CD4-positive, alpha-beta T cell (primary cell): ENCODE measurements at regions not wholly inside any gene's neighbourhood (a gene's known extent, or its start where the extent isn't known, plus 50 kb on each side); places are given as distances from the start of the nearest gene placed in this dataset.

Source experiments
- ATAC-seq: fragments of 200-7000 bp; cut with Tn5 transposase; one replicate; pipeline ENCODE4 v1.10.0; 2022; ENCODE audit warnings: mild to moderate bottlenecking; ENCODE audit not compliant: poor library complexity
- CTCF ChIA-PET: fragments of 350-600 bp; sonication (Branson Sonifier 250); formaldehyde crosslinking; loops from one replicate; lab custom pipeline; 2021; ENCODE audit warnings: antibody characterized with exemption, inconsistent platforms; lab: Charles Lee
- POLR2A ChIA-PET: fragments of 350-600 bp; sonication (Branson Sonifier 250); formaldehyde crosslinking; loops from one replicate; lab custom pipeline; 2021; ENCODE audit warnings: antibody characterized with exemption, inconsistent platforms; lab: Charles Lee
- DNase-seq, 14 experiments: peaks; one replicate each; pipeline ENCODE4 v3.0.0-alpha.2; 2013 to 2020; ENCODE audit warnings: mixed read lengths in 2 of 14
- H3K27ac ChIP-seq, 2 donors: one replicate each; pipeline versions ENCODE4 v1.5.1 to v1.7.0; 2013; ENCODE audit warnings: low read length in 2 of 2, low read depth in 1 of 2, mild to moderate bottlenecking in 1 of 2
- H3K27me3 ChIP-seq, 2 experiments: 1 replicate in 1 of 2; 2 replicates in 1 of 2; pipeline versions ENCODE4 v1.6.1 to v1.7.0; 2013; ENCODE audit warnings: low read length in 2 of 2, control low read depth in 1 of 2, mild to moderate bottlenecking in 1 of 2, moderate library complexity in 1 of 2; ENCODE audit not compliant: insufficient read depth in 2 of 2, control insufficient read depth in 1 of 2
- H3K36me3 ChIP-seq: one replicate; pipeline ENCODE4 v1.6.1; 2013; ENCODE audit warnings: low read length, control low read depth; ENCODE audit not compliant: insufficient read depth
- H3K4me1 ChIP-seq: one replicate; pipeline ENCODE4 v1.6.1; 2013; ENCODE audit warnings: low read length, control low read depth; ENCODE audit not compliant: insufficient read depth
- H3K4me3 ChIP-seq: one replicate; pipeline ENCODE4 v1.5.1; 2013; ENCODE audit warnings: mild to moderate bottlenecking, low read length, moderate library complexity
- H3K9me3 ChIP-seq, 2 experiments: 1 replicate in 1 of 2; 2 replicates in 1 of 2; pipeline versions ENCODE4 v1.6.1 to v1.7.0; 2013; ENCODE audit warnings: low read length in 2 of 2, mild to moderate bottlenecking in 2 of 2, control low read depth in 1 of 2, moderate library complexity in 1 of 2; ENCODE audit not compliant: control insufficient read depth in 1 of 2, insufficient read depth in 1 of 2
- H3K27ac Mint-ChIP-seq: one replicate; pipeline ENCODE4 v1.8.0; 2020; ENCODE audit warnings: mixed read lengths
- H3K27me3 Mint-ChIP-seq: one replicate; pipeline ENCODE4 v1.8.0; 2021; ENCODE audit warnings: mixed read lengths
- H3K36me3 Mint-ChIP-seq: one replicate; pipeline ENCODE4 v1.8.0; 2021; ENCODE audit warnings: low read depth, mixed read lengths
- H3K4me1 Mint-ChIP-seq: one replicate; pipeline ENCODE4 v1.8.0; 2021; ENCODE audit warnings: low read depth, mixed read lengths
- H3K4me3 Mint-ChIP-seq: one replicate; pipeline ENCODE4 v1.8.0; 2020; ENCODE audit warnings: mild to moderate bottlenecking, mixed read lengths
- H3K9me3 Mint-ChIP-seq: one replicate; pipeline ENCODE4 v1.8.0; 2020; ENCODE audit warnings: mixed read lengths
- CTCF ChIP-seq: fragments of 200-600 bp; IDR thresholded peaks from one replicate; pipeline ENCODE4 v1.8.0; 2022; ENCODE audit warnings: antibody characterized with exemption, mild to moderate bottlenecking
- intact Hi-C, 2 experiments: fragments of 100-400 bp; cut with DNase I in 1 of 2; cut with micrococcal nuclease in 1 of 2; formaldehyde crosslinking; loops; one replicate each; pipeline versions ENCODE4 v1.15.1 to v1.9.0; 2023 to 2025; cut with DNase I, micrococcal nuclease

GRCh38 chr3:107211608-107212007 lies 165.6 kb upstream of the CCDC54 start:
- TF ChIP-seq CTCF, result no peak
- Histone ChIP-seq H3K27ac (no peak overlapping the region), H3K4me3 (no peak overlapping the region), H3K9me3 (no peaks in the 10 kb centered on the region), H3K36me3 (no peaks in the 10 kb centered on the region), H3K4me1 (no peaks in the 10 kb centered on the region), H3K27me3 (no peaks in the 10 kb centered on the region)
- Mint-ChIP-seq H3K9me3 (no peaks in the 10 kb centered on the region), H3K36me3 (no peaks in the 10 kb centered on the region), H3K4me1 (no peaks in the 10 kb centered on the region), H3K4me3 (no peak overlapping the region), H3K27me3 (peaks cover 15% of the 10 kb centered on the region), H3K27ac (no peak overlapping the region)
- intact Hi-C loops, result no loop called here
- ATAC-seq, result no peak
- CTCF ChIA-PET, result interaction anchor here (0.8 kb wide), 1 partner anchor 19 kb away, joined by 3 read pairs; no protein-coding TSS in a partner anchor
- POLR2A ChIA-PET, result no interaction called here
- no peak for DNase-seq

- H3K36me3 ChIP-seq, result no peaks in the 10 kb centered on the region
- no peak overlapping the region for H3K4me3 ChIP-seq
- Mint-ChIP-seq H3K27ac (no peak overlapping the region), H3K36me3 (no peaks in the 10 kb centered on the region), H3K4me1 (no peaks in the 10 kb centered on the region), H3K9me3 (no peaks in the 10 kb centered on the region), H3K4me3 (no peak overlapping the region), H3K27me3 (peaks cover 15% of the 10 kb centered on the region)
- no peaks in the 10 kb centered on the region for H3K9me3 ChIP-seq
- ChIA-PET CTCF (no interaction called here), POLR2A (no interaction called here)
- no peaks in the 10 kb centered on the region for H3K4me1 ChIP-seq
- H3K27me3 ChIP-seq, result peaks cover 0 to 3% of the 10 kb centered on the region in 2 experiments
- intact Hi-C loops, result no loop called here
- ATAC-seq (no peak), DNase-seq (no peak)
- TF ChIP-seq CTCF, result no peak
- H3K27ac ChIP-seq, result no peak overlapping the region
Measured at GRCh38 chr3:107212618-107213017, 164.6 kb upstream of the CCDC54 start.

GRCh38 chr3:107213044-107213669 lies 164.1 kb upstream of the CCDC54 start:
- H3K27ac ChIP-seq, result no peak overlapping the region
- H3K9me3 ChIP-seq, result no peaks in the 10 kb centered on the region
- H3K4me3 ChIP-seq, result no peak overlapping the region
- Mint-ChIP-seq H3K9me3 (no peaks in the 10 kb centered on the region), H3K4me1 (no peaks in the 10 kb centered on the region), H3K27ac (no peak overlapping the region), H3K36me3 (no peaks in the 10 kb centered on the region), H3K4me3 (no peak overlapping the region), H3K27me3 (peaks cover 13% of the 10 kb centered on the region)
- CTCF ChIA-PET, result no interaction called here
- no peaks in the 10 kb centered on the region for H3K4me1 ChIP-seq
- intact Hi-C loops, result no loop called here
- no peaks in the 10 kb centered on the region for H3K36me3 ChIP-seq
- TF ChIP-seq CTCF, result no peak
- DNase-seq (no peak), ATAC-seq (no peak)
- peaks cover 0 to 3% of the 10 kb centered on the region in 2 experiments for H3K27me3 ChIP-seq
- POLR2A ChIA-PET, result no interaction called here
